ENCODE measurements at regions not wholly inside any gene's neighbourhood (a gene's known extent, or its start where the extent isn't known, plus 50 kb on each side); places are given as distances from the start of the nearest gene placed in this dataset.

DNA sequence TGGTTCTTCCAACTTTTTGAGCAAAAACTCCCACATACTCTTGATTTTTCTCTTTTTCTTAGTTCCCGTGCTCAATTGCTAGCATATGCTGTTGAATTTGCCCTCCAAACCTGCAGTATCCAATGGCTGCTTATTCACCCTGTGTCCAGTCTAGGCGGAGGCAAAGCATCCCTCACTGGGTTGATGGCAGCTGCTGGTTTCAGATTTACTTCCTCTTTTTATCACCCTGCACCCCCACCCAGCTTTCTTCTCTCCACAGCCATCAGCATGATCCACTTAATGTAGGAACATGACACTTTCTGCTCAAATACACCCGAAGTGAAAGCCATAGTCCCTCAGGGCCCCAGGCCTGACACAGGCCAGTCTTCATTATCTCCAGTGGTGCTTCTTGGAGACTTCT is 87.6 kb upstream of the ADARB2 start:
- DNase-seq (ENCODE audit: extremely low read depth, low read depth) = no peak
- no peak for TF ChIP-seq CTCF (IDR thresholded peaks at IDR 0.05; ENCODE audit: low read depth, low read length)

DNA sequence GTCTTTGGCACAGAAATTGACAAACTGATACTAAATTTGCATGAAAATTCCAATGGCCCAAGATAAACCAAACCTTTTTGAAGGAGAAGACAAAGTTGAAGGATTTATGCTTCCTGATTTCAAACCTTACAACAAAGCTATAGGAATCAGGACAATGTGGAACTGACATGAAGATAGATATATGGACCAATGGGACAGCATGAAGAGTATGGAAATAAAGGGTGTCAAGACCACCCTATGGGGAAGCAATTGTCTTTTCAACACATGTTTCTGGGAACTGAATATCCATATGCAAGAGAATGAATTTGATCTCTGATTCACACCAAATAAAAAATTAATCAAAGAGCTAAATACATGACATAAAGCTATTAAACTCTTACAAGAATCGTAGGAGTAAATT is 77.2 kb upstream of the ADARB2 start:
- TF ChIP-seq CTCF (IDR thresholded peaks at IDR 0.05; ENCODE audit: low read depth, low read length) = no peak
- DNase-seq (ENCODE audit: extremely low read depth, low read depth) = no peak

- TF ChIP-seq CTCF (IDR thresholded peaks at IDR 0.05; ENCODE audit: low read depth, low read length) = no peak
- DNase-seq (ENCODE audit: extremely low read depth, low read depth) = no peak
These were observed 71.9 kb upstream of the ADARB2 start for GRCh38 chr10:1809139-1809741.

DNA sequence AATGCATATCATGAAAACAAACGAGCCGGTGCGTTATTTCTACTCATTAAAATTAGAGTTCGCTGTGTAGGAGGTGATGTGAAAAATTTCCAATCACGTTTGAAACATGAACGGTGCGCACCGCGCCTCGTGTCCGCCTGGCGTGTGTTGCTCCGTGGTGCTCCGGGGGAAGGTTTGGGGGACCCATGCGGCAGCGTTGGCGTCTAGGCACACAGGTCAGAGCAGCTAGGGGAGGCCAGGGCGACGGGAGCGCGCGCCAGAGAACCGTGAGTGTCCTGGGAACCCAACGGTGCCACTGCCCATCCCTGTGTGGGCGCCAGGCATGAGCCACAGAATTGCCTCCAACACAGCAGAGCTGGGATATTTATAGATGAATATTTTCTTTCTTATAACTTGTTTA is 70.6 kb upstream of the ADARB2 start:
- TF ChIP-seq CTCF (IDR thresholded peaks at IDR 0.05; ENCODE audit: low read depth, low read length) = no peak
- no peak for DNase-seq (ENCODE audit: extremely low read depth, low read depth)

- no peak for DNase-seq (ENCODE audit: extremely low read depth, low read depth)
- TF ChIP-seq CTCF (IDR thresholded peaks at IDR 0.05; ENCODE audit: low read depth, low read length) = no peak
These were observed 69.9 kb upstream of the ADARB2 start for GRCh38 chr10:1807196-1807595.

GRCh38 chr10:1802413-1802812 is 65.1 kb upstream of the ADARB2 start:
- no peak for TF ChIP-seq CTCF (IDR thresholded peaks at IDR 0.05; ENCODE audit: low read depth, low read length)

GRCh38 chr10:1788401-1788800 is 51.1 kb upstream of the ADARB2 start:
- TF ChIP-seq CTCF (IDR thresholded peaks at IDR 0.05; ENCODE audit: low read depth, low read length) = no peak
- no peak for DNase-seq (ENCODE audit: extremely low read depth, low read depth)

More at GRCh38 chr10:1802413-1802812, 65.1 kb upstream of the ADARB2 start:
- no peak for DNase-seq (ENCODE audit: extremely low read depth, low read depth)
